Uterus (tissue), 2 donors: ENCODE measurements at regions not wholly inside any gene's neighbourhood (a gene's known extent, or its start where the extent isn't known, plus 50 kb on each side); places are given as distances from the start of the nearest gene placed in this dataset.

Source experiments
- CTCF ChIP-seq, 4 experiments: fragments of 200-600 bp in 2 of 4; fragments of 450-650 bp in 2 of 4; sonication (generic) in 2 of 4; IDR thresholded peaks; one replicate each; pipeline ENCODE4 v1.5.1; 2016 to 2019; ENCODE audit warnings: antibody characterized with exemption in 4 of 4, mild to moderate bottlenecking in 2 of 4, moderate library complexity in 1 of 4
- POLR2A ChIP-seq, 2 donors: fragments of 450-650 bp; IDR thresholded peaks; one replicate each; pipeline ENCODE4 v1.6.1; 2016; ENCODE audit warnings: antibody characterized with exemption in 2 of 2, mild to moderate bottlenecking in 1 of 2, moderate library complexity in 1 of 2

GRCh38 chr6:66985816-66986215 lies 1278.8 kb upstream of the EYS start:
- TF ChIP-seq CTCF (IDR thresholded peaks at IDR 0.05) (no peak), POLR2A (IDR thresholded peaks at IDR 0.05) (no peak)
